Stimulated activated CD4-positive, alpha-beta T cell treated with anti-CD3 and anti-CD28 coated beads, Interleukin-1b, Interleukin-23, amount 100 ng/mL, for 1 hour (primary cell): ENCODE measurements at regions not wholly inside any gene's neighbourhood (a gene's known extent, or its start where the extent isn't known, plus 50 kb on each side); places are given as distances from the start of the nearest gene placed in this dataset.
"Not testable (repeated sequence)": the region's sequence is repeated elsewhere in the genome, so short reads cannot be mapped to it uniquely, and the experiment has no call there.

ENCODE experiments used
- DNase-seq, 2 donors: peaks; one replicate each; pipeline ENCODE4 v3.0.0-alpha.2; 2020; ENCODE audit warnings: low read depth in 2 of 2

GRCh38 chrX:74179990-74180389 lies 124.0 kb upstream of the ZCCHC13 start:
- DNase-seq, result no peak

GRCh38 chrX:74179499-74179898 lies 124.5 kb upstream of the ZCCHC13 start:
- no peak for DNase-seq

- no peak for DNase-seq
Measured at GRCh38 chrX:74179071-74179470, 124.9 kb upstream of the ZCCHC13 start.

GRCh38 chrX:74178536-74178935 lies 125.4 kb upstream of the ZCCHC13 start:
- DNase-seq, result no peak

- no peak for DNase-seq
Measured at GRCh38 chrX:74171465-74171864, 132.5 kb upstream of the ZCCHC13 start.

GRCh38 chrX:74162199-74162598 lies 141.8 kb upstream of the ZCCHC13 start:
- DNase-seq, result no peak

GRCh38 chrX:74160816-74161215 lies 143.2 kb upstream of the ZCCHC13 start:
- DNase-seq, result no peak

- DNase-seq, result no peak
Measured at GRCh38 chrX:74160358-74160757, 143.6 kb upstream of the ZCCHC13 start.

GRCh38 chrX:74147439-74147838 lies 156.5 kb upstream of the ZCCHC13 start:
- no peak for DNase-seq

- DNase-seq, result no peak
Measured at GRCh38 chrX:74138943-74139342, 165.0 kb upstream of the ZCCHC13 start.

GRCh38 chrX:74133156-74133796 lies 170.7 kb upstream of the ZCCHC13 start:
- DNase-seq, result no peak

- no peak for DNase-seq
Measured at GRCh38 chrX:74132280-74132679, 171.7 kb upstream of the ZCCHC13 start.

GRCh38 chrX:74119016-74119910 lies 184.7 kb upstream of the ZCCHC13 start:
- no peak for DNase-seq

GRCh38 chrX:74117962-74118902 lies 185.7 kb upstream of the ZCCHC13 start:
- no peak for DNase-seq

- DNase-seq, result no peak
Measured at GRCh38 chrX:74111245-74111644, 192.7 kb upstream of the ZCCHC13 start.

- DNase-seq, result no peak
Measured at GRCh38 chrX:74107666-74108065, 196.3 kb upstream of the ZCCHC13 start.

GRCh38 chrX:74104356-74105015 lies 199.5 kb upstream of the ZCCHC13 start:
- no peak for DNase-seq

- not testable (repeated sequence) for DNase-seq
Measured at GRCh38 chrX:74098407-74098806, 205.6 kb upstream of the ZCCHC13 start.

- no peak for DNase-seq
Measured at GRCh38 chrX:74090049-74090448, 213.9 kb upstream of the ZCCHC13 start.

- DNase-seq, result no peak
Measured at GRCh38 chrX:74085642-74086236, 218.2 kb upstream of the ZCCHC13 start.

GRCh38 chrX:74080165-74080564 lies 223.8 kb upstream of the ZCCHC13 start:
- no peak for DNase-seq
